DMS 273 (cell line): ENCODE measurements at regions not wholly inside any gene's neighbourhood (a gene's known extent, or its start where the extent isn't known, plus 50 kb on each side); places are given as distances from the start of the nearest gene placed in this dataset.
"Not testable (repeated sequence)": the region's sequence is repeated elsewhere in the genome, so short reads cannot be mapped to it uniquely, and the experiment has no call there.

Source experiments
- DNase-seq: peaks from one replicate; lab custom pipeline; 2025; ENCODE audit not compliant: unreplicated experiment; lab: John Stamatoyannopoulos, UW

- no peak for DNase-seq
Measured at GRCh38 chr7:126178865-126179264, 1073.9 kb downstream of the GRM8 start.

GRCh38 chr7:126177782-126178181 is 1075.0 kb downstream of the GRM8 start:
- no peak for DNase-seq

DNA sequence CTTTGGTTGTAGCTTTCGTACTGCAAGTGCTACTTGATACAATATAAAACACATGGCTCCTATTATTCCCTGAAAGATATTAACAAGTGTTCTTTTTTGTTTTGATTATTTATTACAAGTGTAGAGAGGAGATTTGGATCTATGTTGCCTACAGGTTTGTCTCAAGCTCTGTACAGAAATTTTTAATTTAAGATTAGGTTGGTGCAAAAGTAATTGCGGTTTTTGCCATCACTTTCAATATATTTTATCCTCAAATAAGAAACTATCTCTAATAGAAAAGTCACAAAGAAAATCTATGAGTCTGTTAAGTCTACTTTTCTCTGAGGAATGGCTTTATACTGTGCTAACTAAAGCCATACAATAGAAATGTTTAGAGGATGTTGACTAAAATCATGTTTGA is 1086.1 kb downstream of the GRM8 start:
- no peak for DNase-seq

DNA sequence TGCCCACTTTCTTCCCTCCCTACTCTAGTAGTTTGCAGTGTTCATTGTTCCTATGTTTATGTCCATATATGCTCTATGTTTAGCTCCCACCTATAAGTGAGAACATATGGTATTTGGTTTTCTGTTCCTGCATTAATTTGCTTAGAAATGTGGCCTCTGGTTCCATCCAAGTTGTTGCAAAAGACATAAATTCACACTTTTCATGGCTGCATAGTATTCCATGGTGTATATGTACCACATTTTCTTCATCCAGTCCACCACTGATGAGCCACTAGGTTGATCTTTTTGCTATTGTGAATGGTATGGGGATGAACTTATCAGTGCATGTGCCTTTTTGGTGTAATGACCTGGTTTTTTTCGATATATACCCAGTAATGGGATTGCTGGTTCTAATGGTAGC is 1089.1 kb downstream of the GRM8 start:
- DNase-seq = no peak

DNA sequence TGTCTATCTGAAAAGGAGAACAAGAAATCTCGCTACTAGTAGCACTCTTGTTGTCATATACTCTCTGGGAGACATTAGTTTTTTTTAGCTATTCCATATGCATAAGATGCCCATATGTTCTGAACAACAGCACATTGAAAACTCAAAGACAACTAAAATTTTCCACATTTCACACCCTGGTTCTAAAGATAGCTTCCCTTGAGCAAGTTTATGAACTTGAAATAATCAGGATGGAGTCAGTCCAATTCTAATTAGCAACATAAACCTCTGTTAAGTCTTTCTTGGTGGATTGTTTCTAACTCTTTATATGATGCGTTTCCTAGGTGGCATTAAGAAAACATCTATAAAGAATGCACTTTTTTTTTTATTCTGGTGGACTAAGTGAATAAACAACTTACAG is 1095.3 kb downstream of the GRM8 start:
- DNase-seq = no peak

GRCh38 chr7:126150278-126150958 is 1102.3 kb downstream of the GRM8 start:
- no peak for DNase-seq

DNA sequence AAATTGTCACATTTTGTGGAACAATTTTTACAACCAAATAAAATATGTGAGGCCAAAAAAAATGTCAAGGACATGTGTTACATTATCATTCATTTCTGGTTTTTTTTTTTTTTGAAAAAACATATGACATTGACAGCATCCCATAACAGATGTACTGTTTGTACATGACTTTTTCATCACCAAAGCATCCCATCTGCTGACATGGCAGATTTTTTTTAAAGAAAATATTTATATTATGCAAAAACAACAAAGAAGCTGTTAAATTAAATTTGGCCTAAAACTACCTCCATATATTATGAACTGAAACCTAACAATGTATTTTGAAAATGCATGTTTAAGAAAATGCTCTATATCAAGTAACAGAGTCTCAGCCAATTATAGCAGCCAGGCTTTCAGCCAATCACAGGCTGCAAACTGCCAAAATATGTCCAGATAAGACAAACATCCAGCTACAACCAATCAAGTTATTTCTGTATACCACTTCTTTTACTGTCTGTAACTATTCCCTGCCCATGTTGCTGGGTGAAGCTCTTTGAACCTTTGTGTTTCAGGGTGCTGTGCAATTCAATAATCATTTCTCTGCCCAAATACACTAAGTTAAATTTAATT is 1111.8 kb downstream of the GRM8 start:
- DNase-seq = no peak

- DNase-seq = no peak
Measured at GRCh38 chr7:126119981-126120380, 1132.8 kb downstream of the GRM8 start.

- DNase-seq = no peak
Measured at GRCh38 chr7:126103582-126103981, 1149.2 kb downstream of the GRM8 start.

DNA sequence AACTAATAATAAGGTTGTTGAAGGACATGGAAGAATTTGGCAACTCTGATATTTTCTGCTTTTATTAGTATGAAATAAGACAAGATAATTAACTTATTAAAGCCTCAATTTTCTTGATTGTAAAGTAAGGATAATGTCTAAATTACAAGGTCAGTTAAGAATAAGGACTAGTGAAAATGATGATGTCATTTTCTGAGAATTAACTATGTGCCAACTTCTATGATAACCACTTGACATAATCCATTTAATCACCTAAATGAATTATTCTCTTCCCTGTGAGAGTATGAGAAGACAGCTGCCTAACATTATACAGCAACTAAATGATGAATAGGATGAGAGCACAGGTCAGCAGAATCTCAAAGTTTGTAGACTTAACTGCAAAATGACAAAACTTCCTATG is 1153.4 kb upstream of the POT1 start:
- no peak for DNase-seq

DNA sequence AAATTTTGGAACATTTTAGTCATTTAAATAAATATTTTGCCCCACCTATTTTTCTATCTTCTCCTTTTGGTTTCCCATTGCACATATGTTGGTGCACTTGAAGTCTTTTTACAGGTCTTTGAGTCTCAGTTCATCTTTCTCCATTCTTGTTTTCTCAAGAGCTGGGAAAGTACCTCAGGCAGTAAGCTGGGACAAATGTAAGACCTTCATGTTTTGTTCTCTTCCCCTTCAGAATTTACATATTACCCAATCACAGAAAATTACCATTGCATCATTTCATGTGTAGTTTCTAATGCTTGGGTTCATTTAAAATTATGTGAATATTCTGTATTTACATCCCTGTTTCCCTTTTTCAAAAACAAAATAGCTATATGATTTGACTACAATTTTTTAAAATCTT is 1150.0 kb upstream of the POT1 start:
- no peak for DNase-seq

- DNase-seq = no peak
Measured at GRCh38 chr7:126079151-126079550, 1149.5 kb upstream of the POT1 start.

DNA sequence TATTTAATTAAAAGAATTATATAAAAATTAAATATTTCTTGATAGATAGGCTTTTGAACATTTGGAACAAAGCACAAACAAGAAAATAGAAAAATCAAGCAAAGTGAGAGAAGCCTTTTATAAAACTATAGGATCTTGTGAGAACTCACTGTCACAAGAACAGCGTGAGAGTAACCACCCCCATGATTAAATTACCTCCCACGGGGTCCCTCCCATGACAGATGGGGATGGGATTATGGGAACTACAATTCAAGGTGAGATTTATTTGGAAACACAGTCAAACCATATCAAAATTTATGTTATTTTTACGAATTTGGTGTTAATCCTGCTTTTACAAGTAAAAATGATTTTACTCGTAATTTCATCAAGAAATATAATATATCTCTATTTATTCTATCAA is 1136.1 kb upstream of the POT1 start:
- DNase-seq = no peak

DNA sequence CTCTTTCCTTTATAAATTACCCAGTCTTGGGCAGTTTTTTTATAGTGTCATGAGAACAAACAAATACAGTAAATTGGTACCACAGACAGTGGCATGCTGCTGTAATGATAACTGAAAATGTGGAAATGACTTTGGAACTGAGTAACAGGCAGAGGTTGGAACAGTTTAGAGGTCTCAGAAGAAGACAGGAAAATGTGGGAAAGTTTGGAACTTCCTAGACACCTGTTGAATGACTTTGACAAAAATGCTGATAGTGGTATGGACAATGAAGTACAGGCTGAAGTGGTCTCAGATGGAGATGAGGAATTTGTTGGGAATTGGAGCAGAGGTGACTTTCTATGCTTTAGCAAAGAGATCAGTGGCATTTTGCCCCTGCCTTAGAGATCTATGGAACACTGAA is 1128.4 kb upstream of the POT1 start:
- DNase-seq = no peak

DNA sequence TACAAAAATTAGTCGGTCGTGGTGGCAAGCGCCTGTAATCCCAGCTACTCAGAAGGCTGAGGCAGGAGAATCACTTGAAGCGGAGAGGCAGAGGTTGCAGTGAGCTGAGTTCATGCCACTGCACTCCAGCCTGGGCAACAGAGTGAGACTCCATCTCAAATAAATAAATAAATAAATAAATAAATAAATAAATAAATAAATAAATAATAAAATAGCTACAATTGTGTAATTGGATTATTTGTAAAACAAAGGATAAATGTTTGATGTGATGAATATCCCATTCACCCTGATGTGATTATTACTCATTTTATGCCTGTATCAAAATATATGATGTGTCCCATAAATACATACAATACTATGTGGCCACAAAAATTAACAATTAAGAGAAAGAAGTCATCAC is 1127.0 kb upstream of the POT1 start:
- not testable (repeated sequence) for DNase-seq

- DNase-seq = no peak
Measured at GRCh38 chr7:126052229-126052628, 1122.6 kb upstream of the POT1 start.

DNA sequence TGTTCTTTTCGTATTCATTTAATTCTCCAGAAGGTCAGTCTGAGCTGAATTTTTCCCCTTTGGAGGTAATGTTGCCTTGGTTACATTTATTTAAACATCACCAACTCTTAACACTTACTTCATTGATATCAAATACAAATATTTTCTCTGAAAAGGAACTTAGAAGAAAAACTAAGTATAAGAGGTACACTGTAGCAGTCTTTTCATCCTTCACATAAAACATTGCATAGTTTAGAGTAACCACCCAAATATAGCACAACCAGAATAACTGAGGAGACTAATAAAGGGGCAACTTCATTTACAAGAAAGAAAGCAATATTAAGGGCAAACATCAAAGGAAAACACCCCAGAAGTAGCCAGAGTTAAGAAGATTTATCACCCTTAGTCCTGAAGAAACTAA is 1115.0 kb upstream of the POT1 start:
- no peak for DNase-seq

DNA sequence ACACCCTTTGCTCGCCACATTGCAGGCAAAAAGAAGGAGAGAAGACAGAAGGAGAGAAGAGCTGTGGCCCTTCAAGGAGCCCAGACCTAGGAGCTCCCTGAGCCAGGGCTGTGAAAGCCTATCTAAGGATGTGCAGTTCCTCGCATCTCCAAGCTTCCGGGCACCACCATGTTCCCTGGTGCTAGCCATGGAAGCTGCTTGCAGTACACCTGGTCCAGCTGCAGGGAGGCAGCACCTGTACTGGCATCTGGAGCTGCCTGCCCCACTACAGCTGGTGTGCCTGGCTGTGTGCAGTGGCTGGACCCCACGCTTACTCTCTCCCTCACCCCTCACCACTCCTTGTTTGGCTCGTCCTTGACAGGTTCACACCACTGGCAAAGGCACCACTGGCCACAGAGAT is 1111.8 kb upstream of the POT1 start:
- DNase-seq = no peak

GRCh38 chr7:126040114-126041045 is 1110.8 kb upstream of the POT1 start:
- no peak for DNase-seq

- DNase-seq = no peak
Measured at GRCh38 chr7:126026421-126027088, 1096.9 kb upstream of the POT1 start.

DNA sequence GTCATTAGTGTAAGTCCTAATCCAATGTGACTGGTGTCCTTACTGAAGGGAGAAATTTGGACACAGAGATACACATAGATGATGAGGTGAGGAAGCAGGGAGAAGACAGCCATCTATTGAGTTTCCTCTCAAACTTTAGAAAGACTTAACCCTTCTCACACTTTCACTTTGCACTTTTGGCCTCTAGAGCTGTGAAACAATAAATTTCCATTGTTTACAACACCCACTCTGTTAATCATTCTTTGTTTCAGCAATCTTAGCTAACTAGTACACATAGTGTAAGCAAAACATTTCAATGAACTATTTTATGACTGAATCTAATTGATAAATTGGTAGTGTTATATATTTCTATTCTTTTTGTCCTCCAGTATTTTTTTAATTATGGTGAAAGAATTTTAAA is 1092.8 kb upstream of the POT1 start:
- DNase-seq = no peak
